ENCODE measurements at regions not wholly inside any gene's neighbourhood (a gene's known extent, or its start where the extent isn't known, plus 50 kb on each side); places are given as distances from the start of the nearest gene placed in this dataset.

DNA sequence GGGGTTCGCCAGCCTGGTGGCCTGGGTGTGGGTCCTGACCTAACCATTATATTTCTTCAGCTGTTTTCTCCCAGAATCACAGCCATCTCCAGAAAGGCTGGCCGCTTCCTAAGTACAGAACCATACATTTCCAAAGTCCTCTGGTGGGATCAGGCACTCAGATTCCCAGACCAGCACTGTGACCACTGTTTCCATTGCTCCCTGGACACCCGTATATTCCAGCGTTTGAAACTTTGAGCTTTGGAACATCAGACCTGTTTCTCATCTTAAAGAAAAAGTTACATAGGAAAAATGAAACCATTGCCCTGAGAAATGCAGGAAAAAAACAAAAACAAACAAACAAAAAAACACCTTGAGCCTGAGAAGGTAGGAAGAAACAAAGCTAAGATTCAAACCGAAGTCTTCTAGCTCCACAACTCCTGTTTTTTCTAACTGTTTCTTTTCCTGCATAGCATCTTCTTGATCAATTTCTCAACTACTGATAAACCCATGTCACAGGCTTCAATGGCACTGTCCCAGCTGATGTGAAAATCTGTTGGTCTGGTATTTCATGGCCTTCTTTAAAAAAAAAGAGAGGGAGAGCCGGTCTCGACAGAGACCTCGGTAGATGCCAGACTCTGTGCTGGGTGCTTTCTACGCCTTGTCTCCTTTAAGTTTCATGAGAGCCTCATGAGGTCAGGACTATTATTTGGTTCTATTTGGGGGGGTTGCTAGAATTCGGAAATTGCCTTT is 221.3 kb downstream of the TOMM20 start:
- Histone ChIP-seq H3K4me1 (ENCODE audit: insufficient read depth, low read length) (peaks cover 14% of the 10 kb centered on the region), H3K4me3 (ENCODE audit: low read length) (no peak overlapping the region), H3K27me3 (ENCODE audit: control insufficient read depth in 1 of 2, insufficient read depth in 2 of 2, low read length in 2 of 2) (no peaks in the 10 kb centered on the region), H3K27ac (ENCODE audit: low read depth in 1 of 2, low read length in 2 of 2) (no peak overlapping the region), H3K36me3 (ENCODE audit: insufficient read depth, low read length) (no peaks in the 10 kb centered on the region), H3K9me3 (ENCODE audit: control insufficient read depth in 1 of 2, insufficient read depth in 1 of 2, low read length in 2 of 2) (no peaks in the 10 kb centered on the region)
- H3K36me3 Mint-ChIP-seq (ENCODE audit: low read depth): no peaks in the 10 kb centered on the region
- H3K9me3 Mint-ChIP-seq: no peaks in the 10 kb centered on the region
- ChIA-PET POLR2A (no interaction called here), CTCF (interaction anchor here (0.6 kb wide), 1 partner anchor 378 kb away, joined by 3 read pairs; no protein-coding TSS in a partner anchor)
- H3K27ac Mint-ChIP-seq: no peak overlapping the region
- H3K27me3 Mint-ChIP-seq: no peaks in the 10 kb centered on the region
- TF ChIP-seq, protein P1, sequence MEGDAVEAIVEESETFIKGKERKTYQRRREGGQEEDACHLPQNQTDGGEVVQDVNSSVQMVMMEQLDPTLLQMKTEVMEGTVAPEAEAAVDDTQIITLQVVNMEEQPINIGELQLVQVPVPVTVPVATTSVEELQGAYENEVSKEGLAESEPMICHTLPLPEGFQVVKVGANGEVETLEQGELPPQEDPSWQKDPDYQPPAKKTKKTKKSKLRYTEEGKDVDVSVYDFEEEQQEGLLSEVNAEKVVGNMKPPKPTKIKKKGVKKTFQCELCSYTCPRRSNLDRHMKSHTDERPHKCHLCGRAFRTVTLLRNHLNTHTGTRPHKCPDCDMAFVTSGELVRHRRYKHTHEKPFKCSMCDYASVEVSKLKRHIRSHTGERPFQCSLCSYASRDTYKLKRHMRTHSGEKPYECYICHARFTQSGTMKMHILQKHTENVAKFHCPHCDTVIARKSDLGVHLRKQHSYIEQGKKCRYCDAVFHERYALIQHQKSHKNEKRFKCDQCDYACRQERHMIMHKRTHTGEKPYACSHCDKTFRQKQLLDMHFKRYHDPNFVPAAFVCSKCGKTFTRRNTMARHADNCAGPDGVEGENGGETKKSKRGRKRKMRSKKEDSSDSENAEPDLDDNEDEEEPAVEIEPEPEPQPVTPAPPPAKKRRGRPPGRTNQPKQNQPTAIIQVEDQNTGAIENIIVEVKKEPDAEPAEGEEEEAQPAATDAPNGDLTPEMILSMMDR (IDR thresholded peaks at IDR 0.05): no peak
- DNase-seq (no peak), ATAC-seq (ENCODE audit: poor library complexity) (no peak)
- H3K4me1 Mint-ChIP-seq (ENCODE audit: low read depth): peaks cover 22% of the 10 kb centered on the region
- H3K4me3 Mint-ChIP-seq: no peak overlapping the region
- intact Hi-C loops (cut with DNase I, micrococcal nuclease): loop anchor here in 1 of 2 experiments (5.0 kb wide), 1 partner anchor 145 kb away; no protein-coding TSS in a partner anchor

DNA sequence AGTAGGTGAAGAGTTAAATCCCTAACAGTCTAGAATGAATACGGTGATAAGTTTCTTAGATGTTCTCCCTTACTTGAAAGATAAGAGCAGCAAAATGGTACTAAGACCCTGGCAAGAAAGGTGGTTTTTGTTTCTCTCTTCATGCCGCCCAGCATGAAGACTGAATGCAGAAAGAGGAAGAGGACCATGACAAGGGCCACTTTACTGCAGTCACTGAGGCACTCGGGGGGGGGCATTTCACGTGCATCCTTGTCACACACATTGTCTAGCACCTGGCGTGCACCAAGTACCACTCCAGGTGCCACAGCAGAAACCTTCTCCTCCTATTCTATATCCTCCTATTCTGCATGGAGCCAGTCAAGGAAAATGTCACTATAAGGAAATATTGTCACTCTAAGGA is 222.0 kb downstream of the TOMM20 start:
- no peak overlapping the region for H3K4me3 Mint-ChIP-seq
- Histone ChIP-seq H3K27ac (ENCODE audit: low read depth in 1 of 2, low read length in 2 of 2) (no peak overlapping the region), H3K36me3 (ENCODE audit: insufficient read depth, low read length) (no peaks in the 10 kb centered on the region), H3K9me3 (ENCODE audit: control insufficient read depth in 1 of 2, insufficient read depth in 1 of 2, low read length in 2 of 2) (no peaks in the 10 kb centered on the region), H3K4me3 (ENCODE audit: low read length) (no peak overlapping the region), H3K27me3 (ENCODE audit: control insufficient read depth in 1 of 2, insufficient read depth in 2 of 2, low read length in 2 of 2) (no peaks in the 10 kb centered on the region), H3K4me1 (ENCODE audit: insufficient read depth, low read length) (peaks cover 6% of the 10 kb centered on the region)
- intact Hi-C loops (cut with DNase I, micrococcal nuclease): loop anchor here in 1 of 2 experiments (5.0 kb wide), 1 partner anchor 146 kb away; no protein-coding TSS in a partner anchor
- no peak overlapping the region for H3K27ac Mint-ChIP-seq
- no peaks in the 10 kb centered on the region for H3K36me3 Mint-ChIP-seq (ENCODE audit: low read depth)
- DNase-seq (no peak), ATAC-seq (ENCODE audit: poor library complexity) (no peak)
- no peaks in the 10 kb centered on the region for H3K27me3 Mint-ChIP-seq
- H3K4me1 Mint-ChIP-seq (ENCODE audit: low read depth): peaks cover 15% of the 10 kb centered on the region
- CTCF ChIA-PET: no interaction called here
- POLR2A ChIA-PET: no interaction called here
- TF ChIP-seq, protein P1 (IDR thresholded peaks at IDR 0.05): no peak
- no peaks in the 10 kb centered on the region for H3K9me3 Mint-ChIP-seq

DNA sequence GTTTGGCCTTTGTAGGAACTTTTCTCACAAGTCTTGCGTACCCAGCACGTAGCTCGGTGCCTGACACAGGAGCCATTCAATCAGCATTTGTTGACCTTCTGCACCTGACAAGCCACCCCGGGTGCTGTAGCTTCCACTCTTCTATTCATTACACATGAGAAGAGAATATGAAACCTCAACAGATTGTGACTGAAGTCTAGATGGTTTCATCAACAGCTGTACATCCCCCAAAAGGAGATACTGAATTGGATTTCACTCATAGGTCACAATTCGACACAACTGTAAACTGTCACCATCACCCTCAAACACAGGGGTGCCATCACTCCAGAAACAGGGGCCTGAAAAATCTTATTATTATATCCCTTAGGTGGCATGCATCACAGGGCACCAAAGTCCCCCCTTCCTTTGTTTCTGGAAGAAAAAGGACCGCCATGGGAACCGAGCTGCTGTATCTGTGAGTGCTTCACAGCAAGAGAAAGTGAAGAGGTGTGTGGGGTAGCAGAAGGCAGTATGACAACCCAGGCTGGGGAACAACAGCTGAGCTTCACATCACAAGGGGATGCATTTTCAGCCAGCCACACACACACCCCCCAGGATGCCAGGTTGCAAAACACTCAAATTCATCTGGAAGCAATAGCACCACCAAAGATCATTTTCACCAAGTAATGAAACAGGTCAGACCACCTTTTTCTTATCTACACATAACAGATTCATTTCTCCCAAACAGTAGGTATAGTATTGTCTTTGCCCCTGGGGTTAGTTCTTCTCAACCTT is 225.7 kb downstream of the TOMM20 start:
- Mint-ChIP-seq H3K27me3 (no peaks in the 10 kb centered on the region), H3K4me1 (ENCODE audit: low read depth) (no peaks in the 10 kb centered on the region), H3K36me3 (ENCODE audit: low read depth) (no peaks in the 10 kb centered on the region), H3K27ac (no peak overlapping the region), H3K9me3 (no peaks in the 10 kb centered on the region), H3K4me3 (no peak overlapping the region)
- DNase-seq (no peak), ATAC-seq (ENCODE audit: poor library complexity) (no peak)
- H3K27me3 ChIP-seq (ENCODE audit: control insufficient read depth in 1 of 2, insufficient read depth in 2 of 2, low read length in 2 of 2): no peaks in the 10 kb centered on the region
- TF ChIP-seq, protein P1 (IDR thresholded peaks at IDR 0.05): no peak
- ChIA-PET CTCF (no interaction called here), POLR2A (no interaction called here)
- no peaks in the 10 kb centered on the region for H3K9me3 ChIP-seq (ENCODE audit: control insufficient read depth in 1 of 2, insufficient read depth in 1 of 2, low read length in 2 of 2)
- intact Hi-C loops (cut with DNase I, micrococcal nuclease): no loop called here
- no peaks in the 10 kb centered on the region for H3K4me1 ChIP-seq (ENCODE audit: insufficient read depth, low read length)
- no peak overlapping the region for H3K4me3 ChIP-seq (ENCODE audit: low read length)
- H3K36me3 ChIP-seq (ENCODE audit: insufficient read depth, low read length): no peaks in the 10 kb centered on the region
- no peak overlapping the region for H3K27ac ChIP-seq (ENCODE audit: low read depth in 1 of 2, low read length in 2 of 2)
